ENCODE measurements at regions not wholly inside any gene's neighbourhood (a gene's known extent, or its start where the extent isn't known, plus 50 kb on each side); places are given as distances from the start of the nearest gene placed in this dataset.
"Not testable (repeated sequence)": the region's sequence is repeated elsewhere in the genome, so short reads cannot be mapped to it uniquely, and the experiment has no call there.

- DNase-seq (ENCODE audit: low spot score) = no peak
Observed at GRCh38 chr6:146985966-146986365, 218.3 kb upstream of the STXBP5 start.

GRCh38 chr6:146987938-146988337, 216.3 kb upstream of the STXBP5 start:
- not testable (repeated sequence) for DNase-seq (ENCODE audit: low spot score)

- DNase-seq (ENCODE audit: low spot score) = no peak
Observed at GRCh38 chr6:146989860-146990259, 214.4 kb upstream of the STXBP5 start.

DNA sequence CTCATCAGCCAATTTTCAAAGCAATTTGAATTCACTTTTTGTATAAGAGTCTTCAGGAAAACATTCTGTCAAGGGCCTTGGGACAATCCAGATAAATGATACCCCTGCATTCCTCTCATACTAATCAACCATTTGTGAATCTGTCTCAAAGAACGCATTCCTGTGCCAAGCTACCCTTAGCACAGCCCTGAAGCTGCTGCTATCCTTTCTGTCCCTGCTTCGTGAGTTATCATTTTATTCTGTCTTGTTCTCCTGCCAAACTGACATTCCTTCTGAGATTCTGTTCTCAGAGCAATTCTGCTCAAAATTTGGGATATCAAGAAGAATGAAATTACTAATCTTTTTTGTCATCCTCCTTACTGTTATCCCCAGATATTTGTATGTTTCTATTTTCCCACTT, 213.9 kb upstream of the STXBP5 start:
- no peak for DNase-seq (ENCODE audit: low spot score)

DNA sequence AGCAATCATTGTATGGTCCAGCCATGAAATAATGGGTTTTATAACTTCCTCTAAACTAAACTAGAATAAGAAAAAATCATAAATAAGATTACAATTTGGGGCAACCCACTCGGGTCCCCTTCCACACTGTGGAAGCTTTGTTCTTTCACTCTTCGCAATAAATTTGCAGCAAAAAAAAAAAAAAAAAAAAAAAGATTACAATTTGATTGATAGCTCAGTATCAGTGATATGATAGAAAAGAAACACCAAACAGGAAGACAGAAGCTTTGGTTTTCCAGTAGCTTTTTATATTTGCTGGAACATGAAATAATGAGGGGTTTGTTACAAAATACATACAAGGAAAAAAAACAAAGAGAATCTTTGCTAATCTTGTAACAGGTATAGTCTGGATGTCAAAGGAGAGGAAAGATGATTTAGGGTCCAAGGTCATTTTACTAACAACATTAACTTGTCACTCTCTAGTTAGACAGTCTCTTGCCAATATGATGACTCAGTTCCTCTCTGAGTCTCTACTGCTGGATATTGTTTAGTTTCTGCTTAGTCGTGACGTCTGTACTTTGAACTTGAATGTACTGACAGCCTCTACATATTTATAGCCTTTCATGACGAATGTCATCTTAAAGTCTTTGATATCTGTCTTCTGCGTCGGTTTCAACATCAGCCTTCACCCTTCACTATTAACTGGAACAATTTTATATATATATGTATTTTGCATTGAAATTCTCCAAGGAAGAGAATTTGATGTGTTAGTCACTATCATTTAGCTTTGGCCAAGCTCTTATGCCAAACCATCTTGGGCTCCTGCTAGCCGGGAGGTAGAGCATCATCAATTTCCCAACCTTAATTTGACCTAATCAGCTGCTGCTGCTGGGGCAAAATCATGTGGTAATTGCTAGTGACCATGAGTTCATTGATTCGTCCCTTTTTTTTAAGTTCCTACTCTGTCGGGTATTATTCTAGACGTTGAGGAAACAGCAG, 213.1 kb upstream of the STXBP5 start:
- no peak for DNase-seq (ENCODE audit: low spot score)

- no peak for DNase-seq (ENCODE audit: low spot score)
Observed at GRCh38 chr6:146997062-146997461, 207.2 kb upstream of the STXBP5 start.

DNA sequence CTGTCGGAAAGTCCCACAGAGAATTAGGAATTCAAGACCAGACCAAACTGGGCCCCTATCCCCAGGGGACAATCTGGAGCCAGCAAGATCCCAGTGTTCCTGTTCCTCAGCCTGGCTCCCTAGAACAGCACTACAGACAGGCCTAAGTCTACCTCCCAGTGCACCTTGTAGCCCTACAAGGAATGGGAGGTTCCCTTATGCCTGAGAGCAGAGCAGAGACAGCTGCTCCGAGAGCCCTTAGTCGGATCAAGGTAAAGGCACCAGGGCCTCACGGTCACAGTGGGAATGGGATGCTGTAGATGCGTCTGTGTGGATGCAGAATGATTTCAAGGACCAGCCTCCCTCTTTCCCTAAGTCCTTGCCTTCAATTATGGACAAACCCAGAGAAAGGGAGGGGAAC, 204.5 kb upstream of the STXBP5 start:
- DNase-seq (ENCODE audit: low spot score) = no peak

GRCh38 chr6:147000545-147001488, 203.4 kb upstream of the STXBP5 start:
- no peak for DNase-seq (ENCODE audit: low spot score)

DNA sequence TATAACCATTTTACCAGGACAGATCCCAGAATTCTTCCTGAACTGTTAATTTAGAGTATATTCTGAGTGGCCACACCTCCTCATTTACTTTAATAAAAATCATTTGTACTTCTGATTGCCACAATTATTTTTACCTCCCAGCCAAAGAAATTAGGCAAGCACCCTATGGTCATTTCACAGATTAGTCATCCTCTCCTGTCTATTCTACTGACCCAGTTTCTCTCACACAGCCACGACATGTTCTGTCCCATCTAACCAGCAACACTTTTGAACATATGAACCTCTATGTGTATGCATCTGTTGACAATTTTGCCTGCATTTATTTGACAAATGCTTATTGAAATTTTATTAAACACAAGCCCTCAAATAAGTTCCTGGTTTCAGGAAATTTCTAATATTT, 202.6 kb upstream of the STXBP5 start:
- DNase-seq (ENCODE audit: low spot score) = no peak

DNA sequence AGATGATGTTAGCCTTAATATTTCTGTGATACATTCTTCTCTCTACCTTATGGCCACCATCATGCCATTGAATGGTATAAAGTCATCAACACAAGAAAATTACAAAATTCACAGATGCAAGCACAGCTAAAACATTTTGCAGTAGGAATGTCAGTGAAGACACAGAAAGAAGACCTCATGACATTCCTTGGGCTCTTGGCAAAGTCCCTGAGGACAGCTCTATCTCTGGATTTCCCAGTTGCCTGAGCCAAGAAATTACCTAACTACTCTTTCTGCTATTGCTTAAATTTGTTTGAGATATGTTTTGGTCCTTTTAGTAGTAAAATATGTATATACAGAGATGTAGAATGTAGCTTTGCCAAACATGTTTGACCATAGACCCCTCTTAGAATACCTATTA, 201.0 kb upstream of the STXBP5 start:
- no peak for DNase-seq (ENCODE audit: low spot score)

- DNase-seq (ENCODE audit: low spot score) = no peak
Observed at GRCh38 chr6:147005499-147005898, 198.7 kb upstream of the STXBP5 start.

DNA sequence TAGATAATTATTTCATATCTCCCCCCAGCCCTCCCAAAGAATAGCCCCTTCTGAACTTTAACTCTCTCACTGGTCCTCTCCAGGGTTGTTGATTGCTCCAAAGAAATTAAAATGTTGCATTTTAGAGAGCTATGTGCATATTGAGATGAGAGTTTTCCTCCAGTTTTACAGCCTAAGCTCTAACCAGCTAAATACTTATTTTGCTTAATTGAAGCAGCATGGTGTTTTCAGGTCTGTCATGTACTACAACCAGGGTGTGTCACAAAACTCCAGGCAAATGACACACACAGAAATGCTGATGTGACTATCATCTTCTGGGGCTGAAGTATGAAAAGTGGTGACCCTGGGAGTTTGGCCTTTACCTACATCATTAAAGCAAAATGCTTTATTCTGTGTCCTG, 196.8 kb upstream of the STXBP5 start:
- DNase-seq (ENCODE audit: low spot score) = no peak

- no peak for DNase-seq (ENCODE audit: low spot score)
Observed at GRCh38 chr6:147009358-147009757, 194.9 kb upstream of the STXBP5 start.

- no peak for DNase-seq (ENCODE audit: low spot score)
Observed at GRCh38 chr6:147015674-147016073, 188.5 kb upstream of the STXBP5 start.

DNA sequence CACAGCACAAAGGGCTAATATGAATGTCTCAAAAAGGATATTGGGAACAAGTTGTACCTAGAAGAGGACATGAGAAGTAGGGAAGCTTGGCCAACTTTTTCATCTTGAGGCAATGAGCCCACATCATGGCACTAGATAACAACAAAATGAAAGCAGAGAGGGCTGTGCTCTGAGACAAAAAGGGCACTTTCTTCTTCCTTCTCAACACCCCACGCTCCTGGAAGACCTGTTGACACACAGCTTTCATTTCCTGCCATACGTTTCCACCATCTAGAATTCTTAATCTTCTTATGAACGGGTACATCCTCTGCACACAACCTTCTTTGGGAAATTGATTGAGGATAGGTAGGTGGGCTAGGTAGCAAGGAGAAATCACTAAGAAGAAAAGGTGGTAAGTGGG, 187.8 kb upstream of the STXBP5 start:
- DNase-seq (ENCODE audit: low spot score) = no peak

DNA sequence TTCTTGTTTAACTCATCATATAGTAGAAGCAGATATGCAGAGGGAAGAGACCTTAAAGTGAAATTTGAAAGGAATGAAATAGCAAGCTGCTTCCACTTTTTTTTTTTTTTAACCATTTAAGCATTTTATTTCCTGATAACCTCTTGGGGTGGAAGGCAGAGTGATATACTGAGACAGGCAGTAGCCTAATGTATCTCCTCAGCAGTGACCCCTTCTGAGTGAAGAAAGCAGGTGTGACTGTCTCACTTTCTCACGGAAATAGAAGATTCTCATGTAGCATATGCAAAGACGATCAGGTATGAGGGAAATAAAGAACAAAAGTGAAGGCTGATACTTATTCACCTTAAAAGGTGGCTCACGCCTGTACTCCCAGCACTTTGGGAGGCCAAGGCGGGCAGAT, 187.1 kb upstream of the STXBP5 start:
- no peak for DNase-seq (ENCODE audit: low spot score)

DNA sequence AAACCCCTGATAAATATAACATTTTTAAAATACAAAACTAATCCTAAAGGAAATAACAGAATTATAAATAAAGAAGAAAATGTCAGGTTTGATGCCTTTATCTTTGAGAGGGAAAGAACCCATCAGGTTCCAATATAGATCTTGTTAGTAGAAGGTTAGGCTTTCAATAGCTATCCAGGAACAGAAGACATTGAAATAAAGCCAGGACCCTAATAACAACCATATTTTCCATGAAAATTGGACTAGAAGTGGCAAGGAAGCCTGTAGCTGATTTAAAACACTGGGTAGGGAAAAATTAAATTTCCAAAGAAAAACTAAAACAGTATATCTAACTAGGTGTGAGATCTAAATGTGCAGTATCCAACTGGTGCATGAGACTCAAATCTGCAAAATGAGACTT, 185.2 kb upstream of the STXBP5 start:
- no peak for DNase-seq (ENCODE audit: low spot score)

DNA sequence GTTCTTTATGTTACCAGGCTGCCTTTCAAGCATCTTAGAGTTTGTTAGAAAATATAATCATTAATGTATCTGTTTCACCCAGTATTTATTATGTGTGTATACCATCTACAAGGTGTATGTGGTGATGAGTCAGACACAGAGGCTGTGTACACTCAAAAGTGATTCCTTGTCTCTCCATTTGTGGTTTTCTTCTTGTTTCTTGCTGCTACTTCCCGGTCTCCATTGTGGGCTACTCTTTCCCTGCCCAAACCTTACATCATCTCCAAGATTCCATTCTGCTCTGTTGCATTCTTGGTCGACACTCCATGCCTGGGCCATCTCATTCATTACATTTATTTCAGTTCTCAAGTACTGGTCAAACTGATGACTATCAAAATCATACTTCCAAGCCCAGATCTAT, 182.2 kb upstream of the STXBP5 start:
- no peak for DNase-seq (ENCODE audit: low spot score)

- DNase-seq (ENCODE audit: low spot score) = no peak
Observed at GRCh38 chr6:147023148-147023547, 181.1 kb upstream of the STXBP5 start.

GRCh38 chr6:147023581-147023980, 180.6 kb upstream of the STXBP5 start:
- no peak for DNase-seq (ENCODE audit: low spot score)

- no peak for DNase-seq (ENCODE audit: low spot score)
Observed at GRCh38 chr6:147029923-147030322, 174.3 kb upstream of the STXBP5 start.

DNA sequence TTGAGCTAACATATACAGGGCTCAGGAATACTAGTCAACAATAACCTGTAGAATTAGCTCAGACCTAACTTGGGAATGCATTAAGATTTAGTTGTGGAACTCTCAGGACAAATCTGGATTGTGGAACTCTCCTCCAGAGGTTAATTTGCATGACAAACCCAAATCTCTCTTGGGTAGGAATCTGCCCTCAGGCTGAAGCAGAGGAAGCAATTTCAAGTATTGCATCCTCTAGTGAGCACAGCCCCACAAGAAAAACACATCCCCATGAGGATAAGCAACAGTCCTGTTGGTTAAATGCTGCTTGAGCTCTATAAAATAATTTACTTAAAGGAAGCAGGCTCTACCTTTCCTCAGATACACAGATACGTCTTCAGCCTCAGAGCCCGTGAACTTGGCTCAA, 170.9 kb upstream of the STXBP5 start:
- no peak for DNase-seq (ENCODE audit: low spot score)

DNA sequence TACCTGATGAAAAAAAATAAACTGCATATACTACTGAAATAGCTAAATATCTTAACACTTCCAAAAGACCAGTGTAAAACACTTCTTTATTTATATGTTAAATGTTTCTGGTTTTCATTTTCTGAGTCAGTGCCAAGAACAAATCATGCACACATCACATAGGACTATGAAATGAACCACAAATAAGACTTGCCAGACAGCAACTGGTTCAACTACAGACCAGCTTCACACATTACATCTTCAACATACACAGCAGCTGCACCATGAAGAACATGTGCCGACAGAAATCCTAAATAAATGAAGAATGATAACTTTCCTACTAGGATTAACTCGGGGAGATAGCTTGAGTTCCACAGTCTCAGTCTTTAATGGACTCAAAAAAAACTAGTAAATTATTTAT, 168.3 kb upstream of the STXBP5 start:
- no peak for DNase-seq (ENCODE audit: low spot score)
